ENCODE measurements at regions not wholly inside any gene's neighbourhood (a gene's known extent, or its start where the extent isn't known, plus 50 kb on each side); places are given as distances from the start of the nearest gene placed in this dataset. TPM values are rescaled to one million over a fixed set of nuclear protein-coding genes. Genes with fewer than 3 reads are reported as not detected.
"Not testable (repeated sequence)": the region's sequence is repeated elsewhere in the genome, so short reads cannot be mapped to it uniquely, and the experiment has no call there.

DNA sequence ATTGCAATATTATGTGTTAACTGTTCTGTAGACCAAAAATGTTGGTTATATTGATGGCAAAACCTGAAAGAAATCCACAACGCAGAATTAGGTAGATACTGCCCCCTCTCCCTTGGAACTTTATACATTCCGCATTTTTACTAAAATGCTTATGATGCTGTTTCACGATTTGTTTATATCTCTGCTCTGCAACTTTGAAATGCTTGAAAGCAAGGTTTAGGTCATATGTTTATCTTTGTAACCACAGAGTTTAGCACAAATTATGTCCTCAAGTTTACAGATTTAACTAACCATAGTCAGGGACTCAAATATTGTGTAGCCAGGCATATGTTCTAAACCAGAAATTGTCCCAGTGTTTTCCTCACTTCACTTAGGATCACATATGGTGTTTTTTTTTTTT lies 66.1 kb upstream of the H2AZ1 start:
- no peak overlapping the region for H3K27ac ChIP-seq (ENCODE audit: low read depth, low read length)
- no peaks in the 10 kb centered on the region for H3K27me3 ChIP-seq (ENCODE audit: control insufficient read depth in 3 of 3, insufficient read depth in 3 of 3, low read length in 3 of 3)
- no peak overlapping the region for H3K9ac ChIP-seq (ENCODE audit: low read depth in 1 of 3, low read length in 3 of 3)
- H3K36me3 ChIP-seq (ENCODE audit: control insufficient read depth in 3 of 3, insufficient read depth in 3 of 3, low read length in 3 of 3), result no peaks in the 10 kb centered on the region
- H3K9me3 ChIP-seq (ENCODE audit: control insufficient read depth in 3 of 3, low read length in 3 of 3), result peaks cover 0 to 5% (median 0%) of the 10 kb centered on the region in 3 donors
- H3K4me1 ChIP-seq (ENCODE audit: control insufficient read depth in 3 of 3, insufficient read depth in 3 of 3, low read length in 3 of 3), result no peaks in the 10 kb centered on the region
- no peak overlapping the region for H3K4me3 ChIP-seq (ENCODE audit: low read length in 3 of 3)

DNA sequence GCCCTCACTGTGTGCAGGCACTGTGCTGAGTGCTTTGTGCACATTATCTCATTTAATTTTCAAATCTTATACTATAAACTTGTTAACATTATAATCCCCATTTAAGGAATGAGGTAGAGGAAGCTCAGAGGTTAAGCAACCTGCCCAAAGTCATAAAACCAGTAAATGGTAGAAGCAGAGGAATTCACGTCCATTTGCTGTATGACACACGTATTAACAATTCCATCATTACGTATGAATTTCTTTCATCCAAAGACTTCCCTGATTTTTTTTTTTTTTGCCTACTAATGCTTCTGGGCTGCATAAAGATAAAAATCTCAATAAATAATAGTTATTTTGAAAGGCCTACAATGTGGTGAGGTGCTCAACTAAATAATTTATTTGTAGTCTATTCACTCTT lies 64.5 kb upstream of the H2AZ1 start:
- H3K9ac ChIP-seq (ENCODE audit: low read depth in 1 of 3, low read length in 3 of 3), result no peak overlapping the region
- H3K4me3 ChIP-seq (ENCODE audit: low read length in 3 of 3), result no peak overlapping the region
- no peak overlapping the region for H3K27ac ChIP-seq (ENCODE audit: low read depth, low read length)
- no peaks in the 10 kb centered on the region for H3K36me3 ChIP-seq (ENCODE audit: control insufficient read depth in 3 of 3, insufficient read depth in 3 of 3, low read length in 3 of 3)
- H3K27me3 ChIP-seq (ENCODE audit: control insufficient read depth in 3 of 3, insufficient read depth in 3 of 3, low read length in 3 of 3), result no peaks in the 10 kb centered on the region
- peaks cover 0 to 1% (median 0%) of the 10 kb centered on the region in 3 donors for H3K9me3 ChIP-seq (ENCODE audit: control insufficient read depth in 3 of 3, low read length in 3 of 3)
- H3K4me1 ChIP-seq (ENCODE audit: control insufficient read depth in 3 of 3, insufficient read depth in 3 of 3, low read length in 3 of 3), result no peaks in the 10 kb centered on the region

DNA sequence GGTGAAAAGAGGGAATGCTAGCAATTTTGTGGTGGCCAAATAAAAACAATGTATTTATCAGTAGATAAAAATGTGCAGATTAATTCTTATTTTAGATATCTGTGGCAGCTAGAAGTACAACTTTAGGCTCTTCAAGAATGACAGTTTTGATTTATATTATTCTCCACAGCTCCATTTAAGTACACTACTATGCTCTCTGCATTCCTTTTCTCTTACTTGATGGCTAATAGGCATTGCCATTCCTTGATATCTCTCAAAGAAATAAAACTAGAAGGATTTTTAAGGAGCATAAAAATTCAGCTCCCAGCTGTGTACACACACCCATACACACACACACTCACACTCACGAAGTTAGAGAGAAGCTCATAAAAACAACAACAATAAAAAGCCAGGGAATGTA lies 59.4 kb upstream of the H2AZ1 start:
- Histone ChIP-seq H3K36me3 (ENCODE audit: control insufficient read depth in 3 of 3, insufficient read depth in 3 of 3, low read length in 3 of 3) (no peaks in the 10 kb centered on the region), H3K27me3 (ENCODE audit: control insufficient read depth in 3 of 3, insufficient read depth in 3 of 3, low read length in 3 of 3) (no peaks in the 10 kb centered on the region), H3K4me1 (ENCODE audit: control insufficient read depth in 3 of 3, insufficient read depth in 3 of 3, low read length in 3 of 3) (no peaks in the 10 kb centered on the region), H3K9me3 (ENCODE audit: control insufficient read depth in 3 of 3, low read length in 3 of 3) (no peaks in the 10 kb centered on the region), H3K27ac (ENCODE audit: low read depth, low read length) (no peak overlapping the region), H3K4me3 (ENCODE audit: low read length in 3 of 3) (no peak overlapping the region), H3K9ac (ENCODE audit: low read depth in 1 of 3, low read length in 3 of 3) (no peak overlapping the region)

DNA sequence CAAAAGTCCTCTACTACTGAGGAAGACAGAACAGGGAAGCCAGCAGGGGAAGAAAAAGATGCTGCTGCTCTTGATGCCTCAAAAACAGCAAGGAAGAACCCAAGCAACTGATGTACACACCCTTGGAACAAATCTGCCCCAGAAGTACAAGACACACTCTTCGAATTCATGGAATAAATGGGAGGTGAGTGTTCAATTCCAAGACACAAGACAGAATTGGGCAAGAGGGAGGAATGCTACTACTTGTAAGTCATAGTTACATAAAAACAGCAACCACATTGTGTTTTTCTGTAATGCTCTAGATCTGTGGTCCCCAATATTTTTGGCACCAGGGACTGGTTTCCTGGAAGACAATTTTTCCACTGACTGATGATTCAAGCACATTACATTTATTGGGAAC lies 58.0 kb upstream of the H2AZ1 start:
- H3K9me3 ChIP-seq (ENCODE audit: control insufficient read depth in 3 of 3, low read length in 3 of 3), result no peaks in the 10 kb centered on the region
- no peak overlapping the region for H3K9ac ChIP-seq (ENCODE audit: low read depth in 1 of 3, low read length in 3 of 3)
- no peak overlapping the region for H3K4me3 ChIP-seq (ENCODE audit: low read length in 3 of 3)
- no peaks in the 10 kb centered on the region for H3K27me3 ChIP-seq (ENCODE audit: control insufficient read depth in 3 of 3, insufficient read depth in 3 of 3, low read length in 3 of 3)
- H3K27ac ChIP-seq (ENCODE audit: low read depth, low read length), result no peak overlapping the region
- no peaks in the 10 kb centered on the region for H3K4me1 ChIP-seq (ENCODE audit: control insufficient read depth in 3 of 3, insufficient read depth in 3 of 3, low read length in 3 of 3)
- no peaks in the 10 kb centered on the region for H3K36me3 ChIP-seq (ENCODE audit: control insufficient read depth in 3 of 3, insufficient read depth in 3 of 3, low read length in 3 of 3)

DNA sequence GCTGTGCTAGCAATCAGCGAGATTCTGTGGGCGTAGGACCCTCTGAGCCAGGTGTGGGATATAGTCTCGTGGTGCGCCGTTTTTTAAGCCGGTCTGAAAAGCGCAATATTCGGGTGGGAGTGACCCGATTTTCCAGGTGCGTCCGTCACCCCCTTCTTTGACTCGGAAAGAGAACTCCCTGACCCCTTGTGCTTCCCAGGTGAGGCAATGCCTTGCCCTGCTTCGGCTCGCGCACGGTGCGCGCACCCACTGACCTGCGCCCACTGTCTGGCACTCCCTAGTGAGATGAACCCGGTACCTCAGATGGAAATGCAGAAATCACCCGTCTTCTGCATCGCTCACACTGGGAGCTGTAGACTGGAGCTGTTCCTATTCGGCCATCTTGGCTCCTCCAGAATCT lies 56.1 kb upstream of the H2AZ1 start:
- H3K4me3 ChIP-seq (ENCODE audit: low read length in 3 of 3); H3K27ac ChIP-seq (ENCODE audit: low read depth, low read length); H3K9ac ChIP-seq (ENCODE audit: low read depth in 1 of 3, low read length in 3 of 3); H3K4me1 ChIP-seq (ENCODE audit: control insufficient read depth in 3 of 3, insufficient read depth in 3 of 3, low read length in 3 of 3); H3K9me3 ChIP-seq (ENCODE audit: control insufficient read depth in 3 of 3, low read length in 3 of 3); H3K36me3 ChIP-seq (ENCODE audit: control insufficient read depth in 3 of 3, insufficient read depth in 3 of 3, low read length in 3 of 3); H3K27me3 ChIP-seq (ENCODE audit: control insufficient read depth in 3 of 3, insufficient read depth in 3 of 3, low read length in 3 of 3): not testable (repeated sequence)

Small RNA genes in the stretch of these regions (small RNA-seq; reads per million reads assigned to genes)
- gene DYNLL1P6, result not detected

All from skeletal muscle tissue (tissue), 4 donors.